ENCODE measurements at regions not wholly inside any gene's neighbourhood (a gene's known extent, or its start where the extent isn't known, plus 50 kb on each side); places are given as distances from the start of the nearest gene placed in this dataset.

DNA sequence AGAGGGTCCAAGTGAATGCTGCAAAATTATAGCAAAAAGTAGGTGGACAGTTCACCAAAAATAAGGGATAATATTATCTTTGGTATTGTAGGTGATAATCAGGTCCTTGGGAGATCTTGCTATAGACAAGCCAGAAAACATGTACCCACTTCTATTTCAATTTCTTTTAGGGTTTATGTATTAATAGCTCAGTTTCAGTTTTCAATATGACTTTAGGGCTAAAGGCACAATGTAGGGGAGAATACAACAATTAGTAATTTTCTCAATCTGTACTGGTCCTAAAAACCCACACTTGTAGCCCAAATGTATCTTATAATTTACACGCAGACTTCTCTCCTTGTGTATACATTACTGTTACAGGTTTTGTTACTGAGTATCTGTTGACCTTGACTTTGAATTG lies 307.0 kb upstream of the ID4 start:
- no peaks in the 10 kb centered on the region for H3K36me3 ChIP-seq (ENCODE audit: insufficient read depth)
- no peak overlapping the region for H3K4me3 ChIP-seq (IDR thresholded peaks at IDR 0.05; ENCODE audit: insufficient read depth, low read depth, low read length)
- H3K9ac ChIP-seq: no peak overlapping the region
- H3K4me1 ChIP-seq (ENCODE audit: low read depth, poor library complexity, severe bottlenecking): no peaks in the 10 kb centered on the region
- no peak overlapping the region for H2AFZ ChIP-seq (ENCODE audit: low read depth)
- TF ChIP-seq, protein P1, sequence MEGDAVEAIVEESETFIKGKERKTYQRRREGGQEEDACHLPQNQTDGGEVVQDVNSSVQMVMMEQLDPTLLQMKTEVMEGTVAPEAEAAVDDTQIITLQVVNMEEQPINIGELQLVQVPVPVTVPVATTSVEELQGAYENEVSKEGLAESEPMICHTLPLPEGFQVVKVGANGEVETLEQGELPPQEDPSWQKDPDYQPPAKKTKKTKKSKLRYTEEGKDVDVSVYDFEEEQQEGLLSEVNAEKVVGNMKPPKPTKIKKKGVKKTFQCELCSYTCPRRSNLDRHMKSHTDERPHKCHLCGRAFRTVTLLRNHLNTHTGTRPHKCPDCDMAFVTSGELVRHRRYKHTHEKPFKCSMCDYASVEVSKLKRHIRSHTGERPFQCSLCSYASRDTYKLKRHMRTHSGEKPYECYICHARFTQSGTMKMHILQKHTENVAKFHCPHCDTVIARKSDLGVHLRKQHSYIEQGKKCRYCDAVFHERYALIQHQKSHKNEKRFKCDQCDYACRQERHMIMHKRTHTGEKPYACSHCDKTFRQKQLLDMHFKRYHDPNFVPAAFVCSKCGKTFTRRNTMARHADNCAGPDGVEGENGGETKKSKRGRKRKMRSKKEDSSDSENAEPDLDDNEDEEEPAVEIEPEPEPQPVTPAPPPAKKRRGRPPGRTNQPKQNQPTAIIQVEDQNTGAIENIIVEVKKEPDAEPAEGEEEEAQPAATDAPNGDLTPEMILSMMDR (conservative IDR thresholded peaks at IDR 0.05; ENCODE audit: low read depth, low read length): no peak
- H3K4me2 ChIP-seq: no peak overlapping the region
- no peaks in the 10 kb centered on the region for H3K27me3 ChIP-seq (ENCODE audit: insufficient read depth, low read depth)
- H3K27ac ChIP-seq: no peak overlapping the region
- H3K79me2 ChIP-seq (ENCODE audit: insufficient read depth, low read depth): no peaks in the 10 kb centered on the region
- no peaks in the 10 kb centered on the region for H4K20me1 ChIP-seq (ENCODE audit: insufficient read depth)

DNA sequence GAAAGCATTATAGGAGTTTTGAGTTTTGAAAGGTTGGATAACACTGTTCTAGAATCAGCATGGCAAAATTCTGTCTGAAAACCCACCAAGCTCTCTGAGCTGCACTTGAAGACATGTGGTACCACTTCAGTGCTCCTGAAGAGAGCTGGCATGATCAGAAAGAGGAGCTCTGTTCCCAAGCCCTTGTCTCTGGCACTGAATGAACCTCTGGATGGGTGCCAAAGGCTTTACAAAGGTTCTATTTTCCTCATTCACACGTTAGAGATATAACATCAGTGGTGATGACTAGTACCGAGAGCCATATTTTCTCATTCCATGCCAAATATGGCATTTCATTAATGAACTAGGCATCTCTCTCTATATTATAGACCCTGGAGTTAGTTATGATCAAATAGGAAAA lies 301.8 kb upstream of the ID4 start:
- Histone ChIP-seq H3K4me1 (ENCODE audit: low read depth, poor library complexity, severe bottlenecking) (no peaks in the 10 kb centered on the region), H4K20me1 (ENCODE audit: insufficient read depth) (no peaks in the 10 kb centered on the region), H3K4me2 (no peak overlapping the region), H2AFZ (ENCODE audit: low read depth) (no peak overlapping the region), H3K9ac (no peak overlapping the region), H3K36me3 (ENCODE audit: insufficient read depth) (no peaks in the 10 kb centered on the region), H3K27ac (no peak overlapping the region), H3K27me3 (ENCODE audit: insufficient read depth, low read depth) (no peaks in the 10 kb centered on the region), H3K79me2 (ENCODE audit: insufficient read depth, low read depth) (no peaks in the 10 kb centered on the region), H3K4me3 (IDR thresholded peaks at IDR 0.05; ENCODE audit: insufficient read depth, low read depth, low read length) (no peak overlapping the region)
- TF ChIP-seq, protein P1 (conservative IDR thresholded peaks at IDR 0.05; ENCODE audit: low read depth, low read length): no peak

DNA sequence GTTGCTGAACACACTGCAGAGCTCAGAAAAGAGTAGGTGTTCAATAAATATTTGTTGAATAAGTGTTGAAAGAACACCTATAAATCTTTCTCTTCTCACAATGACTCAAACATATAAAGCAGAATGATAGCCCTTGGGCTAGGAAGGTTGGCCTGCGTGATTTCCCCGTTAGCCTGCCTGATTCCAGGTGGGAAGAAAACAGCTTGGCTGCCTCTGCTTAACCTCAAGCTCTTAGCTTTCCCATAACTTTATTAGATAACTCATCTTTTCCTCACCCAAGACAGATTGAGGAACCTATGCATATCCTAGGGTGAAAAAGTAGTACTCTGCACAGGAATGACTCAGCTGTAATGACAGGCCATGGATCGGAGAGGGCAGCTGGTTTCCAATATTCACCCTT lies 300.3 kb upstream of the ID4 start:
- H4K20me1 ChIP-seq (ENCODE audit: insufficient read depth): no peaks in the 10 kb centered on the region
- TF ChIP-seq, protein P1 (conservative IDR thresholded peaks at IDR 0.05; ENCODE audit: low read depth, low read length): no peak
- no peaks in the 10 kb centered on the region for H3K27me3 ChIP-seq (ENCODE audit: insufficient read depth, low read depth)
- H3K4me1 ChIP-seq (ENCODE audit: low read depth, poor library complexity, severe bottlenecking): no peaks in the 10 kb centered on the region
- no peak overlapping the region for H3K4me2 ChIP-seq
- no peak overlapping the region for H3K27ac ChIP-seq
- H3K79me2 ChIP-seq (ENCODE audit: insufficient read depth, low read depth): no peaks in the 10 kb centered on the region
- H3K4me3 ChIP-seq (IDR thresholded peaks at IDR 0.05; ENCODE audit: insufficient read depth, low read depth, low read length): no peak overlapping the region
- H2AFZ ChIP-seq (ENCODE audit: low read depth): no peak overlapping the region
- H3K36me3 ChIP-seq (ENCODE audit: insufficient read depth): no peaks in the 10 kb centered on the region
- no peak overlapping the region for H3K9ac ChIP-seq

DNA sequence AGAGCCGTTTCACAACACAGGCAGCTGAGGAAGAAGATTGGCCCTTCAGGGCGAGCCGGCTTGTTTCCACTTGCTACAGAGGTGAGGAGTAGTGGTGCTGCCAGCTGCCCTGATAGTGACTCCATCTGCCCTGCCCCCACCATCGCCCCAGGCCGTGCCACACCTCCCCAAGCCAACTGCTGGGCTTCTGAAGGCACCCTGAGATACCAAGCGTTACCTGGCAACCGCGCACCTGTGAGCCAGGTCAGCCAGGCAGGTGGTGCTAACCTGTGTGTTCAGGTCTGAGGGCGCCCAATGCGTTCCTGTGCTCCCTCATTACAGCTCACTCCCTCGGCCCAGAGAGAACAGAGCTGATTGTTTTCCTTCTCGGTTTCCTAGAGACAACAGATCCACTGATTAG lies 299.1 kb upstream of the ID4 start:
- Histone ChIP-seq H3K4me2 (no peak overlapping the region), H4K20me1 (ENCODE audit: insufficient read depth) (no peaks in the 10 kb centered on the region), H3K4me3 (IDR thresholded peaks at IDR 0.05; ENCODE audit: insufficient read depth, low read depth, low read length) (no peak overlapping the region), H3K4me1 (ENCODE audit: low read depth, poor library complexity, severe bottlenecking) (no peaks in the 10 kb centered on the region), H3K27me3 (ENCODE audit: insufficient read depth, low read depth) (no peaks in the 10 kb centered on the region), H3K9ac (no peak overlapping the region), H3K27ac (no peak overlapping the region), H3K36me3 (ENCODE audit: insufficient read depth) (no peaks in the 10 kb centered on the region), H2AFZ (ENCODE audit: low read depth) (no peak overlapping the region), H3K79me2 (ENCODE audit: insufficient read depth, low read depth) (no peaks in the 10 kb centered on the region)
- TF ChIP-seq, protein P1 (conservative IDR thresholded peaks at IDR 0.05; ENCODE audit: low read depth, low read length): no peak

DNA sequence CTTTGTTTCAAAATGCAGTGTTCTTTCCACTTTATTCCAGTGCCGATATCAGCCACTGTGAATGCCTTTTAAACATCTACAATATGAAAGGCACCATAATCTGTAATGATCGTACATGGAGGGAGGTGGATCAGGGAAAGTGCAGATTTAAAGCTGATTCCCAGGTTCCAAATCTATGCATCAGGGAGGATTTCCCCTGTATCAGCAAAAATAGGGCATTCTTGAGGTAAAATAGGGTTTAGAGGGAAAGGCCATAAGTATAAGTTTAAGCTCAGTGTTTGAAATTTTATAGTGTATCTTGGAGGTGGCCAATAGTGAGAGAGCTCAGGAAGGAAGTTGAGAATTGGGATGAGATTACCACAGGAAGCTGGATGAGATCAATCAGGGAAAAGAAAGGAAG lies 289.7 kb upstream of the ID4 start:
- TF ChIP-seq, protein P1 (conservative IDR thresholded peaks at IDR 0.05; ENCODE audit: low read depth, low read length): no peak
- no peak overlapping the region for H3K27ac ChIP-seq
- H3K27me3 ChIP-seq (ENCODE audit: insufficient read depth, low read depth): no peaks in the 10 kb centered on the region
- no peak overlapping the region for H3K4me3 ChIP-seq (IDR thresholded peaks at IDR 0.05; ENCODE audit: insufficient read depth, low read depth, low read length)
- H3K9ac ChIP-seq: no peak overlapping the region
- H2AFZ ChIP-seq (ENCODE audit: low read depth): no peak overlapping the region
- no peaks in the 10 kb centered on the region for H3K36me3 ChIP-seq (ENCODE audit: insufficient read depth)
- no peaks in the 10 kb centered on the region for H3K4me1 ChIP-seq (ENCODE audit: low read depth, poor library complexity, severe bottlenecking)
- H3K4me2 ChIP-seq: no peak overlapping the region
- H3K79me2 ChIP-seq (ENCODE audit: insufficient read depth, low read depth): no peaks in the 10 kb centered on the region
- H4K20me1 ChIP-seq (ENCODE audit: insufficient read depth): no peaks in the 10 kb centered on the region
